CD4-positive, alpha-beta T cell treated with Interleukin-21 for 1 hour (primary cell): ENCODE measurements at regions not wholly inside any gene's neighbourhood (a gene's known extent, or its start where the extent isn't known, plus 50 kb on each side); places are given as distances from the start of the nearest gene placed in this dataset.
"Not testable (repeated sequence)": the region's sequence is repeated elsewhere in the genome, so short reads cannot be mapped to it uniquely, and the experiment has no call there.

Source experiments
- DNase-seq: peaks from one replicate; pipeline ENCODE4 v3.0.0-alpha.2; 2020

GRCh38 chr20:28562510-28562898 is 2695.0 kb upstream of the DEFB115 start:
- DNase-seq, result no peak

- not testable (repeated sequence) for DNase-seq
Observed at GRCh38 chr20:28562899-28563521, 2694.5 kb upstream of the DEFB115 start.

- not testable (repeated sequence) for DNase-seq
Observed at GRCh38 chr20:28564024-28564423, 2693.4 kb upstream of the DEFB115 start.

- not testable (repeated sequence) for DNase-seq
Observed at GRCh38 chr20:28564688-28565463, 2692.6 kb upstream of the DEFB115 start.

GRCh38 chr20:28575991-28576390 is 2681.5 kb upstream of the DEFB115 start:
- not testable (repeated sequence) for DNase-seq

- not testable (repeated sequence) for DNase-seq
Observed at GRCh38 chr20:28591680-28592079, 2665.8 kb upstream of the DEFB115 start.

- peak; percentile 9 for DNase-seq
Observed at GRCh38 chr20:28593383-28593782, 2664.1 kb upstream of the DEFB115 start.

GRCh38 chr20:28594476-28594875 is 2663.0 kb upstream of the DEFB115 start:
- not testable (repeated sequence) for DNase-seq

- DNase-seq, result not testable (repeated sequence)
Observed at GRCh38 chr20:28602006-28602402, 2655.5 kb upstream of the DEFB115 start.

- peak; percentile 88 for DNase-seq
Observed at GRCh38 chr20:28602403-28603217, 2654.9 kb upstream of the DEFB115 start.

GRCh38 chr20:28603218-28603577 is 2654.3 kb upstream of the DEFB115 start:
- DNase-seq, result not testable (repeated sequence)

- no peak for DNase-seq
Observed at GRCh38 chr20:28616354-28616753, 2641.1 kb upstream of the DEFB115 start.

GRCh38 chr20:28619956-28620651 is 2637.4 kb upstream of the DEFB115 start:
- not testable (repeated sequence) for DNase-seq

GRCh38 chr20:28625112-28625511 is 2632.4 kb upstream of the DEFB115 start:
- not testable (repeated sequence) for DNase-seq

- DNase-seq, result not testable (repeated sequence)
Observed at GRCh38 chr20:28640831-28641230, 2616.6 kb upstream of the DEFB115 start.
